Testis (tissue), 2 donors: ENCODE measurements at regions not wholly inside any gene's neighbourhood (a gene's known extent, or its start where the extent isn't known, plus 50 kb on each side); places are given as distances from the start of the nearest gene placed in this dataset.

Experiments
- POLR2A ChIP-seq: fragments of 450-650 bp; IDR thresholded peaks from one replicate; pipeline ENCODE4 v1.6.1; 2017; ENCODE audit warnings: antibody characterized with exemption, mild to moderate bottlenecking, moderate library complexity
- TF ChIP-seq, protein P1 (sequence below), 3 experiments: fragments of 450-650 bp in 2 of 3; fragments of 200-600 bp in 1 of 3; sonication (generic) in 1 of 3; IDR thresholded peaks; one replicate each; pipeline ENCODE4 v1.5.1; 2016 to 2019; ENCODE audit warnings: antibody characterized with exemption in 3 of 3, mild to moderate bottlenecking in 2 of 3, moderate library complexity in 1 of 3

DNA sequence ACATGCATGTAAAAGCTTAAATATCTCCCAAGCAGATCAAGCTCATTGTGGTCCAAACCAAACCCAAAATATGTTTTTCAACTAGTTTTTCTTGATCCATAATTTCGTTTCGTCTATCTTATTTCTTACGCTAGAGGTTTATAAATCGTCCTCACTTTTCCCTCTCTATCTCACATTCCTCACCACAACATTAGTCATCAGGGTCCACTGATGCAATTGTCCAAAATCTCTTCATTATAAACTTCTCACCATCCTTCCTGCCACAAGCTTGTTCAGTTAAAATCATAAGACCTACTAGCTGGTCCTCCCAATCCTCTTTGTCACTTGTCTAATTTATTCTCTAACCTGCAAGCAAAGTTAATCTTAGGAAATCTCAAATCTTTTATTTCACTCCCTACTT lies 173.0 kb upstream of the PALMD start:
- TF ChIP-seq POLR2A, result no peak
- TF ChIP-seq, protein P1, sequence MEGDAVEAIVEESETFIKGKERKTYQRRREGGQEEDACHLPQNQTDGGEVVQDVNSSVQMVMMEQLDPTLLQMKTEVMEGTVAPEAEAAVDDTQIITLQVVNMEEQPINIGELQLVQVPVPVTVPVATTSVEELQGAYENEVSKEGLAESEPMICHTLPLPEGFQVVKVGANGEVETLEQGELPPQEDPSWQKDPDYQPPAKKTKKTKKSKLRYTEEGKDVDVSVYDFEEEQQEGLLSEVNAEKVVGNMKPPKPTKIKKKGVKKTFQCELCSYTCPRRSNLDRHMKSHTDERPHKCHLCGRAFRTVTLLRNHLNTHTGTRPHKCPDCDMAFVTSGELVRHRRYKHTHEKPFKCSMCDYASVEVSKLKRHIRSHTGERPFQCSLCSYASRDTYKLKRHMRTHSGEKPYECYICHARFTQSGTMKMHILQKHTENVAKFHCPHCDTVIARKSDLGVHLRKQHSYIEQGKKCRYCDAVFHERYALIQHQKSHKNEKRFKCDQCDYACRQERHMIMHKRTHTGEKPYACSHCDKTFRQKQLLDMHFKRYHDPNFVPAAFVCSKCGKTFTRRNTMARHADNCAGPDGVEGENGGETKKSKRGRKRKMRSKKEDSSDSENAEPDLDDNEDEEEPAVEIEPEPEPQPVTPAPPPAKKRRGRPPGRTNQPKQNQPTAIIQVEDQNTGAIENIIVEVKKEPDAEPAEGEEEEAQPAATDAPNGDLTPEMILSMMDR (IDR thresholded peaks at IDR 0.05), result no peak
